ENCODE measurements at regions not wholly inside any gene's neighbourhood (a gene's known extent, or its start where the extent isn't known, plus 50 kb on each side); places are given as distances from the start of the nearest gene placed in this dataset.

GRCh38 chr6:108765495-108765894, 82.7 kb upstream of the ARMC2 start:
- H3K36me3 Mint-ChIP-seq (ENCODE audit: low read depth), result no peaks in the 10 kb centered on the region
- no peak for DNase-seq
- POLR2A ChIA-PET, result no interaction called here
- no peaks in the 10 kb centered on the region for H3K9me3 Mint-ChIP-seq
- intact Hi-C loops (cut with micrococcal nuclease), result no loop called here
- peaks cover 11% of the 10 kb centered on the region for H3K27me3 Mint-ChIP-seq
- CTCF ChIA-PET, result interaction anchor here (1.0 kb wide), 1 partner anchor 9 kb away, joined by 4 read pairs; no protein-coding TSS in a partner anchor
- H3K4me1 Mint-ChIP-seq (ENCODE audit: low read depth), result peaks cover 6% of the 10 kb centered on the region
- ATAC-seq, result no peak
- no peak overlapping the region for H3K27ac Mint-ChIP-seq
- H3K4me3 Mint-ChIP-seq, result no peak overlapping the region
- TF ChIP-seq CTCF (IDR thresholded peaks at IDR 0.05), result no peak

GRCh38 chr6:108766419-108766818, 81.8 kb upstream of the ARMC2 start:
- intact Hi-C loops (cut with micrococcal nuclease), result no loop called here
- POLR2A ChIA-PET, result no interaction called here
- no peak for TF ChIP-seq CTCF (IDR thresholded peaks at IDR 0.05)
- no peak for DNase-seq
- H3K27ac Mint-ChIP-seq, result no peak overlapping the region
- no peaks in the 10 kb centered on the region for H3K36me3 Mint-ChIP-seq (ENCODE audit: low read depth)
- no peak overlapping the region for H3K4me3 Mint-ChIP-seq
- H3K9me3 Mint-ChIP-seq, result no peaks in the 10 kb centered on the region
- CTCF ChIA-PET, result interaction anchor here (1.4 kb wide), 1 partner anchor 127 kb away, joined by 3 read pairs; no protein-coding TSS in a partner anchor
- H3K27me3 Mint-ChIP-seq, result peaks cover 6% of the 10 kb centered on the region
- ATAC-seq, result no peak
- H3K4me1 Mint-ChIP-seq (ENCODE audit: low read depth), result peaks cover 6% of the 10 kb centered on the region

- intact Hi-C loops (cut with micrococcal nuclease), result no loop called here
- ATAC-seq (no peak), DNase-seq (no peak)
- ChIA-PET CTCF (interaction anchor here (1.4 kb wide), 1 partner anchor 127 kb away, joined by 3 read pairs; no protein-coding TSS in a partner anchor), POLR2A (no interaction called here)
- H3K4me3 Mint-ChIP-seq, result no peak overlapping the region
- no peaks in the 10 kb centered on the region for H3K36me3 Mint-ChIP-seq (ENCODE audit: low read depth)
- peaks cover 5% of the 10 kb centered on the region for H3K27me3 Mint-ChIP-seq
- no peak for TF ChIP-seq CTCF (IDR thresholded peaks at IDR 0.05)
- no peak overlapping the region for H3K27ac Mint-ChIP-seq
- peaks cover 6% of the 10 kb centered on the region for H3K4me1 Mint-ChIP-seq (ENCODE audit: low read depth)
- H3K9me3 Mint-ChIP-seq, result no peaks in the 10 kb centered on the region
These were observed 81.3 kb upstream of the ARMC2 start for GRCh38 chr6:108766886-108767285.

GRCh38 chr6:108767418-108768165, 80.6 kb upstream of the ARMC2 start:
- Mint-ChIP-seq H3K27me3 (peaks cover 8% of the 10 kb centered on the region), H3K36me3 (ENCODE audit: low read depth) (no peaks in the 10 kb centered on the region), H3K4me3 (no peak overlapping the region), H3K27ac (no peak overlapping the region), H3K9me3 (no peaks in the 10 kb centered on the region), H3K4me1 (ENCODE audit: low read depth) (peaks cover 6% of the 10 kb centered on the region)
- ATAC-seq (no peak), DNase-seq (peak; percentile 13)
- CTCF ChIA-PET, result interaction anchor here (1.4 to 1.5 kb wide), 2 partner anchors 126 to 306 kb away, joined by 3 to 6 read pairs; no protein-coding TSS in a partner anchor
- POLR2A ChIA-PET, result no interaction called here
- intact Hi-C loops (cut with micrococcal nuclease), result no loop called here
- TF ChIP-seq CTCF (IDR thresholded peaks at IDR 0.05), result no peak

- Mint-ChIP-seq H3K9me3 (no peaks in the 10 kb centered on the region), H3K4me3 (no peak overlapping the region), H3K36me3 (ENCODE audit: low read depth) (no peaks in the 10 kb centered on the region), H3K4me1 (ENCODE audit: low read depth) (peaks cover 6% of the 10 kb centered on the region), H3K27ac (no peak overlapping the region), H3K27me3 (peaks cover 8% of the 10 kb centered on the region)
- DNase-seq (no peak), ATAC-seq (no peak)
- CTCF ChIA-PET, result interaction anchor here (1.5 kb wide), 1 partner anchor 305 kb away, joined by 6 read pairs; no protein-coding TSS in a partner anchor
- intact Hi-C loops (cut with micrococcal nuclease), result no loop called here
- POLR2A ChIA-PET, result no interaction called here
- no peak for TF ChIP-seq CTCF (IDR thresholded peaks at IDR 0.05)
These were observed 80.1 kb upstream of the ARMC2 start for GRCh38 chr6:108768166-108768555.

Data from activated CD8-positive, alpha-beta T cell treated with anti-CD3 and anti-CD28 coated beads for 36 hours (primary cell).